ENCODE measurements at regions not wholly inside any gene's neighbourhood (a gene's known extent, or its start where the extent isn't known, plus 50 kb on each side); places are given as distances from the start of the nearest gene placed in this dataset.

DNA sequence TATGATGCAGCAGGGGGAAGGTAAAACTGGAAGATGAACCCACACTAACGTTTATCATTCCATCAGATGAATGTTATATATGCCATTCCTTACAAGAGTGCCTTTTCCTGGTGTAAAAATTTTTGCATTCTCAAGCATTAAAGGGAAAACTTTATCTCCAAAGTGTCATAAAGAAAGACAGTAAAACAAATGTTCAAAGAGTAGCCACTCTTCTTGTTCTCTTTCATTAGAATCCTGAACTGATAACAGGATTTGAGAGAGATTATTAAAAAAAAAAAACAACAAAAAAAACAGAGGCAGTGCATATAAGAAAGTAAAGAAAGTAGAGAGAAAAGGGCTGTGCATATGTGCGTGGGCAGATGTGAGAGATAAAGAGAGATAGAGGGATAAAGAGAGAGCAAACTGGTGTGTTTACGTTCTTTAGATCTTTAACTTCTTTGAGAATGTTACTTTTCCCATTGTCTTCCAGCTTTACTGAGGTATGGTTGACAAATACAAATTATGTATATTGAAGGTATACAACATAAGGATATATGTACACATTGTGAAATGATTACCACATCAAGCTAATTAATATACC, 275.4 kb downstream of the HS3ST1 start:
- TF ChIP-seq, protein P1, sequence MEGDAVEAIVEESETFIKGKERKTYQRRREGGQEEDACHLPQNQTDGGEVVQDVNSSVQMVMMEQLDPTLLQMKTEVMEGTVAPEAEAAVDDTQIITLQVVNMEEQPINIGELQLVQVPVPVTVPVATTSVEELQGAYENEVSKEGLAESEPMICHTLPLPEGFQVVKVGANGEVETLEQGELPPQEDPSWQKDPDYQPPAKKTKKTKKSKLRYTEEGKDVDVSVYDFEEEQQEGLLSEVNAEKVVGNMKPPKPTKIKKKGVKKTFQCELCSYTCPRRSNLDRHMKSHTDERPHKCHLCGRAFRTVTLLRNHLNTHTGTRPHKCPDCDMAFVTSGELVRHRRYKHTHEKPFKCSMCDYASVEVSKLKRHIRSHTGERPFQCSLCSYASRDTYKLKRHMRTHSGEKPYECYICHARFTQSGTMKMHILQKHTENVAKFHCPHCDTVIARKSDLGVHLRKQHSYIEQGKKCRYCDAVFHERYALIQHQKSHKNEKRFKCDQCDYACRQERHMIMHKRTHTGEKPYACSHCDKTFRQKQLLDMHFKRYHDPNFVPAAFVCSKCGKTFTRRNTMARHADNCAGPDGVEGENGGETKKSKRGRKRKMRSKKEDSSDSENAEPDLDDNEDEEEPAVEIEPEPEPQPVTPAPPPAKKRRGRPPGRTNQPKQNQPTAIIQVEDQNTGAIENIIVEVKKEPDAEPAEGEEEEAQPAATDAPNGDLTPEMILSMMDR (IDR thresholded peaks at IDR 0.05; ENCODE audit: borderline replicate concordance, extremely low read depth, low read length, poor library complexity, severe bottlenecking): no peak
- TF ChIP-seq EZH2 (IDR thresholded peaks at IDR 0.05; ENCODE audit: borderline replicate concordance, low read depth, low read length, severe bottlenecking): no peak

All from DND-41 (cell line).